ENCODE measurements at regions not wholly inside any gene's neighbourhood (a gene's known extent, or its start where the extent isn't known, plus 50 kb on each side); places are given as distances from the start of the nearest gene placed in this dataset.

- H3K18ac ChIP-seq (ENCODE audit: extremely low read depth, low read length), result no peak overlapping the region
- no peaks in the 10 kb centered on the region for H3K36me3 ChIP-seq (ENCODE audit: control insufficient read depth in 2 of 4, insufficient read depth in 4 of 4, low read length in 3 of 4)
- H2AK5ac ChIP-seq (ENCODE audit: low read depth, low read length), result no peak overlapping the region
- ChIA-PET POLR2A (ENCODE audit: partially characterized antibody) (no interaction called here), CTCF (ENCODE audit: partially characterized antibody) (no interaction called here)
- H3K23me2 ChIP-seq (ENCODE audit: low read depth, low read length), result no peaks in the 10 kb centered on the region
- H3K23ac ChIP-seq (ENCODE audit: insufficient read length), result no peak overlapping the region
- no peak overlapping the region for H3K9ac ChIP-seq (replicated peaks in 1 of 4; ENCODE audit: extremely low read depth in 1 of 4, low read depth in 3 of 4, low read length in 3 of 4)
- no peak overlapping the region for H3K14ac ChIP-seq (ENCODE audit: insufficient read length)
- no peak overlapping the region for H2BK120ac ChIP-seq (replicated peaks; ENCODE audit: low read depth, low read length)
- DNase-seq (ENCODE audit: low read depth in 1 of 2, low spot score in 2 of 2) (no peak), FAIRE-seq (no peak)
- no peaks in the 10 kb centered on the region for H3K27me3 ChIP-seq (replicated peaks in 1 of 4; ENCODE audit: control insufficient read depth in 3 of 4, extremely low read depth in 1 of 4, insufficient read depth in 3 of 4, low read length in 3 of 4)
- no peak overlapping the region for H3K56ac ChIP-seq (replicated peaks; ENCODE audit: insufficient read length, low read depth, low read length)
- no peak overlapping the region for H4K8ac ChIP-seq (ENCODE audit: extremely low read depth, insufficient read depth, low read length)
- no peak overlapping the region for H2BK12ac ChIP-seq (ENCODE audit: low read depth, low read length)
- H3K4ac ChIP-seq (replicated peaks; ENCODE audit: insufficient read length, low read depth, low read length), result no peak overlapping the region
- H3K4me1 ChIP-seq (replicated peaks in 1 of 4; ENCODE audit: control insufficient read depth in 3 of 4, insufficient read depth in 4 of 4, low read length in 3 of 4), result no peaks in the 10 kb centered on the region
- no peak overlapping the region for H2BK20ac ChIP-seq (ENCODE audit: low read length)
- 88% methylated on average over 3 of the region's 3 CpGs; no CpG with 5 or more reads in 1 of the 2 experiments for whole genome bisulfite sequencing, 2 experiments (ENCODE audit: extremely low coverage in 1 of 2, insufficient coverage in 1 of 2, insufficient read length in 1 of 2, insufficient replicate concordance in 2 of 2, low coverage in 1 of 2, low lambda C conversion rate in 2 of 2, missing lambda C conversion rate in 1 of 2)
- H2BK15ac ChIP-seq (ENCODE audit: low read length), result no peak overlapping the region
- no peak overlapping the region for H2BK5ac ChIP-seq (ENCODE audit: low read depth, low read length)
- no peaks in the 10 kb centered on the region for H3K9me3 ChIP-seq (ENCODE audit: insufficient read depth in 2 of 2, low read depth in 1 of 2, low read length in 1 of 2)
- H4K91ac ChIP-seq (replicated peaks; ENCODE audit: insufficient read length, low read length), result no peak overlapping the region
- no peak overlapping the region for H4K5ac ChIP-seq (ENCODE audit: insufficient read length, low read depth, low read length)
- H3K79me2 ChIP-seq (ENCODE audit: control insufficient read depth in 1 of 2, insufficient read depth in 2 of 2, low read length in 2 of 2), result no peaks in the 10 kb centered on the region
- H3K79me1 ChIP-seq (ENCODE audit: low read depth, low read length), result no peaks in the 10 kb centered on the region
- H3K27ac ChIP-seq (ENCODE audit: low read depth, low read length), result no peak overlapping the region
- H4K20me1 ChIP-seq (replicated peaks in 1 of 2; ENCODE audit: control insufficient read depth in 1 of 2, insufficient read depth in 2 of 2, low read length in 2 of 2), result no peaks in the 10 kb centered on the region
- H3K4me2 ChIP-seq (ENCODE audit: insufficient read depth in 1 of 2, low read depth in 2 of 2, low read length in 2 of 2), result no peak overlapping the region
- no peak overlapping the region for H2AFZ ChIP-seq (ENCODE audit: low read length)
- no peak overlapping the region for H3K4me3 ChIP-seq (ENCODE audit: extremely low read depth in 1 of 4, insufficient read depth in 2 of 4, low read depth in 3 of 4, low read length in 4 of 4)
- no peak for TF ChIP-seq RFX5 (IDR thresholded peaks at IDR 0.05; ENCODE audit: borderline replicate concordance, low read depth, low read length)
- TF ChIP-seq SP2 (IDR thresholded peaks at IDR 0.05; ENCODE audit: low read length), result no peak
- TF ChIP-seq CTCF (IDR thresholded peaks at IDR 0.05; ENCODE audit: control extremely low read depth in 1 of 3, insufficient read depth in 1 of 3, low read depth in 1 of 3, low read length in 3 of 3), result no peak
- TF ChIP-seq BCL11A (IDR thresholded peaks at IDR 0.05; ENCODE audit: low read depth in 2 of 2, low read length in 2 of 2), result no peak
- TF ChIP-seq ATF3 (IDR thresholded peaks at IDR 0.05; ENCODE audit: insufficient read depth, low read depth, low read length), result no peak
- TF ChIP-seq YY1 (IDR thresholded peaks at IDR 0.05; ENCODE audit: low read depth, low read length), result no peak
- no peak for TF ChIP-seq KDM4A (IDR thresholded peaks at IDR 0.05; ENCODE audit: low read depth, low read length, severe bottlenecking)
These were observed 135.0 kb downstream of the TAF11L14 start for GRCh38 chr5:17769277-17769676.

Measured in H1 (cell line).